RCC 7860 (cell line): ENCODE measurements at regions not wholly inside any gene's neighbourhood (a gene's known extent, or its start where the extent isn't known, plus 50 kb on each side); places are given as distances from the start of the nearest gene placed in this dataset.

Source experiments
- DNase-seq: peaks from one replicate; pipeline ENCODE4 v3.0.0-alpha.2; 2015; ENCODE audit warnings: low spot score
- FAIRE-seq: peaks from 2 replicates; lab custom pipeline; 2012; peaks lifted over from hg19 to GRCh38; lab: Jason Lieb, UNC

GRCh38 chr9:129278391-129279237 is 100.6 kb upstream of the IER5L start:
- FAIRE-seq (peak; percentile 79), DNase-seq (peak; percentile 61)

- no peak for FAIRE-seq
- no peak for DNase-seq
Observed at GRCh38 chr9:129276486-129277230, 98.6 kb upstream of the IER5L start.

GRCh38 chr9:129275626-129276247 is 97.7 kb upstream of the IER5L start:
- no peak for FAIRE-seq
- DNase-seq: no peak

- no peak for FAIRE-seq
- DNase-seq: no peak
Observed at GRCh38 chr9:129273941-129274684, 96.1 kb upstream of the IER5L start.

GRCh38 chr9:129273136-129273895 is 95.3 kb upstream of the IER5L start:
- no peak for FAIRE-seq

GRCh38 chr9:129272348-129273025 is 94.4 kb upstream of the IER5L start:
- FAIRE-seq: no peak
- no peak for DNase-seq

More at GRCh38 chr9:129273136-129273895, 95.3 kb upstream of the IER5L start:
- DNase-seq: no peak

- DNase-seq (peak; percentile 74), FAIRE-seq (peak; percentile 40)
Observed at GRCh38 chr9:129270903-129271431, 92.9 kb upstream of the IER5L start.

- DNase-seq: no peak
Observed at GRCh38 chr9:129270205-129270604, 92.1 kb upstream of the IER5L start.

GRCh38 chr9:129267141-129267540 is 89.1 kb upstream of the IER5L start:
- FAIRE-seq (no peak), DNase-seq (no peak)

More at GRCh38 chr9:129270205-129270604, 92.1 kb upstream of the IER5L start:
- no peak for FAIRE-seq

- DNase-seq: no peak
- FAIRE-seq: no peak
Observed at GRCh38 chr9:129266536-129266935, 88.5 kb upstream of the IER5L start.

GRCh38 chr9:129264388-129264787 is 86.3 kb upstream of the IER5L start:
- FAIRE-seq (no peak), DNase-seq (no peak)

GRCh38 chr9:129263836-129264235 is 85.8 kb upstream of the IER5L start:
- DNase-seq (no peak), FAIRE-seq (no peak)

- FAIRE-seq: no peak
- peak; percentile 68 for DNase-seq
Observed at GRCh38 chr9:129262261-129262660, 84.2 kb upstream of the IER5L start.

- DNase-seq (no peak), FAIRE-seq (no peak)
Observed at GRCh38 chr9:129259375-129259774, 81.3 kb upstream of the IER5L start.

GRCh38 chr9:129258823-129259301 is 80.8 kb upstream of the IER5L start:
- FAIRE-seq (no peak), DNase-seq (no peak)

- no peak for DNase-seq
- FAIRE-seq: no peak
Observed at GRCh38 chr9:129258124-129258822, 80.2 kb upstream of the IER5L start.

- DNase-seq: no peak
Observed at GRCh38 chr9:129256959-129257713, 79.1 kb upstream of the IER5L start.

More at GRCh38 chr9:129256959-129257713, 79.1 kb upstream of the IER5L start:
- FAIRE-seq: no peak
